ENCODE measurements at regions not wholly inside any gene's neighbourhood (a gene's known extent, or its start where the extent isn't known, plus 50 kb on each side); places are given as distances from the start of the nearest gene placed in this dataset.

DNA sequence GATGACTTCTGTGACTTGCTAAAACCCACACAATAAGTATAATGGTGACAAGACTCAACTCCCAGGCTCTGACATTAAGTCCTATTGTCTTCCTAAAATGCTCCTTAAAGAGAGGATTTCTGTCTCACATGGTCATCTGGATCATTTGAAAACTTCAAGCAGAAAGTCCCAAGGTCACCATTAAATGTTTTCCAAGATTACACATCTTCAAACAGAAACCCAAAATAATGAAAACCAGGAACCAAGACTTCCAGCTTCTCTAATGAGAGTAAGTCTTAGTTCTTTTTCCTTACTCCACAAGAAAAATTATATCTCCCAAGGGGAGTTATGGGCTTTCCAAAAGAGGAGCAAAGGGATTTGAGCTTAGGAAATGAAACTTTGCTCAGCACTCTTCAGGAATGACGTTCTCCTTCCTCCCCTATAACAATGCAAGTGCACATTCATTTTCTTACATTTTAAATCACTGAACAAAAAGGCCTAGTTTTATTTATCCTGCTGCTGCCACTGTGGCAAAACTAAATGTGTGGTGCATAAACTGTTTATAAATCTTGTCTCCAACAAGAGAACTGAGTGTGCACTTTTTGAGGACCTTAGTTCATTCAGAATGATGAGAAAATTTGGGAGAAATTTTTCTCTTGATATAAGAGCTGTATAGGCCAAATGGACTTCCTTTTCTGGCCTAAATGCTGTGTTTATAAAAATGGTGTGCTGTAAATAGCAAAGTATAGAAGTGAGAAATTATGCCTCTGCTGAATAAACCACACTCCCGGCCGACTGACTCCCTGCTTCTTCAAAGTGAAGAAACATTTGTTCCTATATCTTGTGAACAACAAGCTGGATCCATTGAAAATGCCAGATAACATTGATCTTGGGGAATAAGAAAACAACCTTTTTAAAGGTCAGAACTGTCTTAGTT is 148.4 kb upstream of the PLEKHG7 start:
- no peak for TF ChIP-seq ZNF274 (IDR thresholded peaks at IDR 0.05; ENCODE audit: low read depth, low read length)
- TF ChIP-seq, protein P1, sequence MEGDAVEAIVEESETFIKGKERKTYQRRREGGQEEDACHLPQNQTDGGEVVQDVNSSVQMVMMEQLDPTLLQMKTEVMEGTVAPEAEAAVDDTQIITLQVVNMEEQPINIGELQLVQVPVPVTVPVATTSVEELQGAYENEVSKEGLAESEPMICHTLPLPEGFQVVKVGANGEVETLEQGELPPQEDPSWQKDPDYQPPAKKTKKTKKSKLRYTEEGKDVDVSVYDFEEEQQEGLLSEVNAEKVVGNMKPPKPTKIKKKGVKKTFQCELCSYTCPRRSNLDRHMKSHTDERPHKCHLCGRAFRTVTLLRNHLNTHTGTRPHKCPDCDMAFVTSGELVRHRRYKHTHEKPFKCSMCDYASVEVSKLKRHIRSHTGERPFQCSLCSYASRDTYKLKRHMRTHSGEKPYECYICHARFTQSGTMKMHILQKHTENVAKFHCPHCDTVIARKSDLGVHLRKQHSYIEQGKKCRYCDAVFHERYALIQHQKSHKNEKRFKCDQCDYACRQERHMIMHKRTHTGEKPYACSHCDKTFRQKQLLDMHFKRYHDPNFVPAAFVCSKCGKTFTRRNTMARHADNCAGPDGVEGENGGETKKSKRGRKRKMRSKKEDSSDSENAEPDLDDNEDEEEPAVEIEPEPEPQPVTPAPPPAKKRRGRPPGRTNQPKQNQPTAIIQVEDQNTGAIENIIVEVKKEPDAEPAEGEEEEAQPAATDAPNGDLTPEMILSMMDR (IDR thresholded peaks at IDR 0.05 in 2 of 3, conservative IDR thresholded peaks at IDR 0.05 in 1 of 3; ENCODE audit: borderline replicate concordance in 1 of 3, insufficient read depth in 1 of 3, low read depth in 2 of 3, low read length in 2 of 3): no peak
- no peak for TF ChIP-seq JUND (IDR thresholded peaks at IDR 0.05)
- no peak for TF ChIP-seq TCF7L2 (IDR thresholded peaks at IDR 0.05; ENCODE audit: borderline replicate concordance, extremely low read depth, insufficient read depth, insufficient read length)
- no peak for TF ChIP-seq POLR2A (IDR thresholded peaks at IDR 0.05; ENCODE audit: borderline replicate concordance, extremely low read depth, insufficient read depth, insufficient read length)
- TF ChIP-seq, protein P2, sequence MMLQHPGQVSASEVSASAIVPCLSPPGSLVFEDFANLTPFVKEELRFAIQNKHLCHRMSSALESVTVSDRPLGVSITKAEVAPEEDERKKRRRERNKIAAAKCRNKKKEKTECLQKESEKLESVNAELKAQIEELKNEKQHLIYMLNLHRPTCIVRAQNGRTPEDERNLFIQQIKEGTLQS (IDR thresholded peaks at IDR 0.05): no peak
- no peak for TF ChIP-seq ELF1 (IDR thresholded peaks at IDR 0.05; ENCODE audit: borderline replicate concordance, low read depth)
- no peak for TF ChIP-seq EZH2 (IDR thresholded peaks at IDR 0.05)
- TF ChIP-seq SP1 (IDR thresholded peaks at IDR 0.05; ENCODE audit: low read depth): no peak

Data from HCT116 (cell line).